GM18951 (cell line): ENCODE measurements at regions not wholly inside any gene's neighbourhood (a gene's known extent, or its start where the extent isn't known, plus 50 kb on each side); places are given as distances from the start of the nearest gene placed in this dataset.
A peak's percentile ranks its signal among the peaks of the same experiment; 100 is the strongest.

Experiments
- POLR2A ChIP-seq: IDR thresholded peaks from 4 replicates; pipeline ENCODE4 v1.6.1; 2011; ENCODE audit warnings: mild to moderate bottlenecking; ENCODE audit not compliant: insufficient read length, insufficient read depth; ENCODE audit errors: extremely low read depth
- in situ Hi-C: fragments of 300-500 bp; cut with MboI; formaldehyde crosslinking; loops from one replicate; pipeline ENCODE4 v1.12.0; 2022; ENCODE audit warnings: low sequenced_read_pairs, mixed read lengths, inconsistent platforms; ENCODE audit not compliant: unreplicated experiment

- in situ Hi-C loops = loop anchor here (25.0 kb wide), 1 partner anchor 617 kb away; no protein-coding TSS in a partner anchor
These were observed 77.6 kb downstream of the HHIPL2 start for GRCh38 chr1:222470252-222470805.

- TF ChIP-seq POLR2A = no peak
- in situ Hi-C loops = loop anchor here (25.0 kb wide), 1 partner anchor 621 kb away; no protein-coding TSS in a partner anchor
These were observed 81.6 kb downstream of the HHIPL2 start for GRCh38 chr1:222466150-222466865.

- peak; percentile 46 for TF ChIP-seq POLR2A
- in situ Hi-C loops = loop anchor here (25.0 kb wide), 1 partner anchor 622 kb away; no protein-coding TSS in a partner anchor
These were observed 82.5 kb downstream of the HHIPL2 start for GRCh38 chr1:222465211-222466041.

- in situ Hi-C loops = loop anchor here (25.0 kb wide), 1 partner anchor 622 kb away; no protein-coding TSS in a partner anchor
- TF ChIP-seq POLR2A = no peak
These were observed 83.1 kb downstream of the HHIPL2 start for GRCh38 chr1:222464841-222465210.

- no peak for TF ChIP-seq POLR2A
- in situ Hi-C loops = loop anchor here (25.0 kb wide), 1 partner anchor 624 kb away; no protein-coding TSS in a partner anchor
These were observed 84.7 kb downstream of the HHIPL2 start for GRCh38 chr1:222463059-222463730.

GRCh38 chr1:222462601-222463000 lies 85.3 kb downstream of the HHIPL2 start:
- TF ChIP-seq POLR2A = no peak
- in situ Hi-C loops = loop anchor here (25.0 kb wide), 1 partner anchor 625 kb away; no protein-coding TSS in a partner anchor

GRCh38 chr1:222461941-222462340 lies 86.0 kb downstream of the HHIPL2 start:
- TF ChIP-seq POLR2A = no peak
- in situ Hi-C loops = loop anchor here (25.0 kb wide), 1 partner anchor 625 kb away; no protein-coding TSS in a partner anchor

GRCh38 chr1:222459652-222460051 lies 88.3 kb downstream of the HHIPL2 start:
- in situ Hi-C loops = loop anchor here (5.0 to 25.0 kb wide), 2 partner anchors 173 to 628 kb away; no protein-coding TSS in a partner anchor

GRCh38 chr1:222457513-222457912 lies 90.4 kb downstream of the HHIPL2 start:
- in situ Hi-C loops = loop anchor here (5.0 to 25.0 kb wide), 2 partner anchors 175 to 630 kb away; no protein-coding TSS in a partner anchor
- TF ChIP-seq POLR2A = no peak

More at GRCh38 chr1:222459652-222460051, 88.3 kb downstream of the HHIPL2 start:
- TF ChIP-seq POLR2A = no peak

- no peak for TF ChIP-seq POLR2A
- in situ Hi-C loops = loop anchor here (5.0 to 25.0 kb wide), 2 partner anchors 175 to 630 kb away; no protein-coding TSS in a partner anchor
These were observed 90.8 kb downstream of the HHIPL2 start for GRCh38 chr1:222457084-222457483.

GRCh38 chr1:222455188-222455879 lies 92.6 kb downstream of the HHIPL2 start:
- no peak for TF ChIP-seq POLR2A
- in situ Hi-C loops = loop anchor here (5.0 to 25.0 kb wide), 2 partner anchors 177 to 632 kb away; no protein-coding TSS in a partner anchor

GRCh38 chr1:222454782-222455181 lies 93.1 kb downstream of the HHIPL2 start:
- in situ Hi-C loops = loop anchor here (5.0 to 25.0 kb wide), 2 partner anchors 178 to 633 kb away; no protein-coding TSS in a partner anchor

More at GRCh38 chr1:222454782-222455181, 93.1 kb downstream of the HHIPL2 start:
- no peak for TF ChIP-seq POLR2A
